Suprapubic skin (tissue), 4 donors: ENCODE measurements at regions not wholly inside any gene's neighbourhood (a gene's known extent, or its start where the extent isn't known, plus 50 kb on each side); places are given as distances from the start of the nearest gene placed in this dataset.

Experiments
- CTCF ChIP-seq, 2 donors: fragments of 200-600 bp in 1 of 2; fragments of 450-650 bp in 1 of 2; sonication (generic) in 1 of 2; IDR thresholded peaks; one replicate each; pipeline ENCODE4 v1.5.1; 2016 to 2019; ENCODE audit warnings: antibody characterized with exemption in 2 of 2, mild to moderate bottlenecking in 1 of 2, moderate library complexity in 1 of 2
- EP300 ChIP-seq: sonication (generic); formaldehyde crosslinking; IDR thresholded peaks from one replicate; pipeline ENCODE4 v1.6.1; 2017; ENCODE audit warnings: antibody characterized with exemption
- POLR2A ChIP-seq, 2 donors: fragments of 450-650 bp; IDR thresholded peaks; one replicate each; pipeline ENCODE4 v1.6.1; 2017; ENCODE audit warnings: antibody characterized with exemption in 2 of 2, mild to moderate bottlenecking in 2 of 2, moderate library complexity in 2 of 2
- POLR2AphosphoS5 ChIP-seq, 3 donors: sonication (generic); formaldehyde crosslinking; IDR thresholded peaks; one replicate each; pipeline ENCODE4 v1.6.1; 2017; ENCODE audit warnings: antibody characterized with exemption in 3 of 3

DNA sequence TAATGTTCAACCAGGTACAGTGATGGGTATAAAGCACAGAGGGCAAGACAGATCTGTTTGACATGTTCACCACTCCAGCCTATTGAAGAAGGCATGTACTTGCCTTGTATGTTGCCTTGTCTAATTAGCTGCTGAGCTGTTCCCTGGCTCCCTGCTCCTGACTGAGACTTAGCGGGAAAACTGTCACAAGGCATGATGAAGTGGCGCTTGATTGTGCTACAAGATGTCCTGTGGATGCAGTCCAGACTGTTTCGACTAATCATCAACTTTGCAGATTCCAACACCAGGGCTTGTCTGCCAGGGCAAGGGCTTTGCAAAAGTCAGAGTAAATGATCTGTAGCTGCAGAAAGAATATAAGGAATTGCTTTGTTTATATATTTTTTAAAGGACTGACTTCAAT, 136.2 kb upstream of the NRBF2 start:
- TF ChIP-seq POLR2AphosphoS5 (IDR thresholded peaks at IDR 0.05) (no peak), POLR2A (IDR thresholded peaks at IDR 0.05) (no peak), CTCF (IDR thresholded peaks at IDR 0.05) (no peak), EP300 (no peak)
